Muscle of leg (tissue), 3 donors: ENCODE measurements at regions not wholly inside any gene's neighbourhood (a gene's known extent, or its start where the extent isn't known, plus 50 kb on each side); places are given as distances from the start of the nearest gene placed in this dataset.
"Not testable (repeated sequence)": the region's sequence is repeated elsewhere in the genome, so short reads cannot be mapped to it uniquely, and the experiment has no call there.

ENCODE experiments used
- DNase-seq: peaks from one replicate; pipeline ENCODE4 v3.0.0; 2013
- H3K27ac ChIP-seq: one replicate; pipeline ENCODE4 v1.5.1; 2013; ENCODE audit warnings: mild to moderate bottlenecking, low read length, control low read depth
- H3K27me3 ChIP-seq: one replicate; pipeline ENCODE4 v1.6.1; 2013; ENCODE audit warnings: low read length; ENCODE audit not compliant: control insufficient read depth, insufficient read depth
- H3K36me3 ChIP-seq: one replicate; pipeline ENCODE4 v1.6.1; 2013; ENCODE audit warnings: low read length; ENCODE audit not compliant: control insufficient read depth, insufficient read depth
- H3K4me1 ChIP-seq: one replicate; pipeline ENCODE4 v1.6.1; 2013; ENCODE audit warnings: low read length; ENCODE audit not compliant: control insufficient read depth, insufficient read depth
- H3K4me3 ChIP-seq: one replicate; pipeline ENCODE4 v1.5.1; 2013; ENCODE audit warnings: low read length, control low read depth
- H3K9me3 ChIP-seq: replicated peaks from 2 replicates; pipeline ENCODE4 v1.6.1; 2013; ENCODE audit warnings: low read depth, low read length; ENCODE audit not compliant: control insufficient read depth
- WGBS: methylation state at CpG from one replicate; pipeline ENCODE4 v1.1.5; 2013; ENCODE audit warnings: missing lambda C conversion rate; ENCODE audit not compliant: insufficient coverage; 5-methylcytosine and 5-hydroxymethylcytosine counted together

DNA sequence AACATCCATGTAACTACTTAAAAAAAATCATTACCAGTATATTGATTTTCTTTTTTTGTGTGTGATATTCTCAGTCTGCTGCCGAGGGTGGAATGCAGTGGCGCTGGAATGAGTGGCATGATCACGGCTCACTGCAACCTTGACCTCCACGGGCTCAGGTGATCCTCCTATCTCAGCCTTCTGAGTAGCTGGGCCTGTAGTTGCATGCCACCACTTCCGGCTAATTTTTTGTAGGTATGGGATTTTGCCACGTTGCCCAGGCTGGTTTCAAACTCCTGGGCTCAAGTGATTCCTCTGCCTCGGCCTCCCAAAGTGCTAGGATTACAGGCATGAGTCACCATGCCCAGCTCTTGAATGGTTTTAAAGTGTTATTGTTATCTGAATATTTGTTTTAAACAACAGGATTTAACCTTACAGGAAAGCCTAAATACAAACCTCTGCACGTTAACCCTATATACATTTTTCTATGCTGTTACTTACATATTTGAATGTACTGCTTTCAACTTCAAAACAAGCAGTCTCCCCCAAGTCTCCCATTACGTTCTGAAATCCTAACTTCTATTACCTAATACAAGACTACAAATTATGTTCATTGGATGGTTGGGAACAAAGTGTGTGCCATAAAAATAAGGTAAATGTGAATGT is 61.7 kb downstream of the KPNA2 start:
- WGBS, result no CpG with 5 or more reads among the region's 9 CpGs
- Histone ChIP-seq H3K4me1 (peaks cover 5% of the 10 kb centered on the region), H3K27ac (no peak overlapping the region), H3K4me3 (no peak overlapping the region), H3K9me3 (no peaks in the 10 kb centered on the region), H3K27me3 (no peaks in the 10 kb centered on the region), H3K36me3 (no peaks in the 10 kb centered on the region)
- no peak for DNase-seq

DNA sequence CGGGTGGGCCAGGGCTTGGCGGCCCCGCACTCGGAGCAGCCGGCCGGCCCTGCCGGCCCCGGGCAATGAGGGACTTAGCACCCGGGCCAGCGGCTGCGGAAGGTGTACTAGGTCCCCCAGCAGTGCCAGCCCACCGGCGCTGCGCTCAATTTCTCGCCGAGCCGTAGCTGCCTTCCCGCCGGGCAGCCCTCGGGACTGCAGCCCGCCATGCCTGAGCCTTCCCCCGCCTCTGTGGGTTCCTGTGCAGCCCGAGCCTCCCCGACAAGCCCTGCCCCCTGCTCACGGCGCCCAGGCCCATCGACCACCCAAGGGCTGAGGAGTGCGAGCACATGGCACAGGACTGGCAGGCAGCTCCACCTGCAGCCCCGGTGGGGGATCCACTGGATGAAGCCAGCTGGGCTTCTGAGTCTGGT is 63.8 kb downstream of the KPNA2 start:
- H3K27me3 ChIP-seq, DNase-seq, H3K4me1 ChIP-seq, H3K36me3 ChIP-seq, H3K27ac ChIP-seq, H3K9me3 ChIP-seq, H3K4me3 ChIP-seq: not testable (repeated sequence)
- 97% methylated on average over 29 of the region's 29 CpGs for WGBS

DNA sequence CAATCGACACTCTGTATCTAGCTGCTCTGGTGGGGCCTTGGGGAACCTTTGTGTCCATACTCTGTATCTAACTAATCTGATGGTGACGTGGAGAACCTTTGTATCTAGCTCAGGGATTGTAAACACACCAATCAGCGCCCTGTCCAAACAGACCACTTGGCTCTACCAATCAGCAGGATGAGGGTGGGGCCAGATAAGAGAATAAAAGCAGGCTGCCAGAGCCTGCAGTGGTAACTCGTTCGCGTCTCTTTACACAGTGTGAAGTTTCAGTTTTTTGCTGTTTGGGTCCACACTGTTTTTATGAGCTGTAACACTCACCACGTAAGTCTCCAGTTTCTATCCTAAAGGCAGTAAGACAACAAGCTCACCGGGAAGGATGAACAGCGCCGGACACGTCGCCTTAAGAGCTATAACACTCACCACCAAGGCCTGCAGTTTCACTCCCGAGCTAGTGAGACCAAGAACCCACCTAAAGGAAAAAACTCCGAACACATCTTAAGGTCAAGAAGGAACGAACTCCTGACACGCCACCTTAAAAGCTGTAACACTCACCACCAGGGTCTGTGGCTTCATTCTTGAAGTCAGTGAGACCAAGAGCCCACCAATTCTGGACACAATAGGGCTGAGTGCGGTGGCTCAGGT is 64.6 kb downstream of the KPNA2 start:
- 85% methylated on average over 6 of the region's 17 CpGs for WGBS
- H3K4me3 ChIP-seq, result no peak overlapping the region
- H3K9me3 ChIP-seq, result no peaks in the 10 kb centered on the region
- peaks cover 6% of the 10 kb centered on the region for H3K4me1 ChIP-seq
- DNase-seq, result no peak
- no peaks in the 10 kb centered on the region for H3K27me3 ChIP-seq
- no peak overlapping the region for H3K27ac ChIP-seq
- no peaks in the 10 kb centered on the region for H3K36me3 ChIP-seq

DNA sequence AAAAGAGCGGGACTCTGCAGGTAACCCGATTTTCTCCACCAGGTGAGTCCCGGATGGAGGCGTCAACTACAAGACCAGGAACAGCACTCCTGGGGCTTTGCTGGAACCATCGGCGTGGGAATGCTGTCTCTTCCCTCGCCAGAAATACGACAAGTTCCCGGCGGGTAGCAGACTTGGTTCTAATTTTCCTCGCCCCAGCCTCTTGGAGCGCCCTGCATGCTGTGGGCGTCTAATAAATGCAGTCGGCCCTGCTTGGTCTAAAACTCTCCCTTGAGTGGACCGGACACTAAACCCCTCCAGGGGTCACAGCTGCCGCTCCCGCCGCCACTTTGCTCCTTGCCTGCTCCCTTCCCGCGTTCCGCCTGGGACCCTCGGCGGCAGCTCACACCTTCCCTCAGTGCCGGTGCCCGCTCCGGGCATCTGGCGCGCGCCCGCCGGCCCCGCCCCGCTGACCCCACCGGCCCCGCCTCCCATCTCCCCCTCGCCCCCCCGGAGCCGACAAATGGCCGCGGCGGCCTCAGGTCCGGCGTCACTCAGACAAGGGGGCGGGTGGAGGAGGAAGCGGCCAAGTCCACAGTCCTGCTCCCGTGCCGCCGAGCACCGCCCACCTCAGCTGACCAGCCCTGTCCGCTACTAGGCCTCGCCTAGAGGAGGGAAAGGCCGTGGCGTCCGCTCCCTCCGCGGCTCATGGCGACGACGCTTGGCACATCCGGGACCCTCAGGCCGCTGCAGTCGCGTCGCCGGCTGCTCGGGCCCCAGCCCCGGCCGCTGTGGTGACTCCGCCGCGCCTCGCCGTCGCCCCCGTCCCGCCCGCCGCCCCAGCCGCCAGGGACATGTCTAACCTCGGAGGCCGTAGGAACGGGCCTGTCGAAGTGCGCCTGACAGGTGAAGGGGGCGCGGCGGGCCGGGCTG is 65.8 kb downstream of the KPNA2 start:
- Histone ChIP-seq H3K27ac (peak overlapping the region; percentile 84), H3K4me3 (peak overlapping the region; percentile 89), H3K9me3 (no peaks in the 10 kb centered on the region), H3K36me3 (no peaks in the 10 kb centered on the region), H3K27me3 (no peaks in the 10 kb centered on the region), H3K4me1 (peaks cover 6% of the 10 kb centered on the region)
- peak; percentile 94 for DNase-seq
- WGBS, result 2% methylated on average over 70 of the region's 88 CpGs

DNA sequence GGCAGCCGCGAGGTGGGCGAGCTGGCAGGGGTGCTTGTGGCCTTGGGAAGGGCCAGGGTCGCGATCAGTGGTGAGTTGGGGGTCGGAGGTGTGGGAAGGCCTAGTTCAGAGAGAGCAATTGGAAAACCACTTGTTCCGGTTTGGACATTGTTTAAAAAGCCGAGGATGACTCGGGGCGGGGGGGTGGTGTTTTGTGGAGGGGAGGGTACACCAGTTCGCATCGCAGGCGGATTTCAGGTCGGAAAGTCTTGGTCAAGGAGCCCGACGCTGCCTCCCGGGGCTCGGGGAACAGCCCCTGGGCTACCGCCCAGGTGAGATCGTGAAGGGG is 66.4 kb downstream of the KPNA2 start:
- WGBS, result 0% methylated on average over 8 of the region's 20 CpGs
- DNase-seq, result no peak
- Histone ChIP-seq H3K4me3 (peak overlapping the region; percentile 89), H3K27me3 (no peaks in the 10 kb centered on the region), H3K36me3 (no peaks in the 10 kb centered on the region), H3K9me3 (no peaks in the 10 kb centered on the region), H3K4me1 (peaks cover 6% of the 10 kb centered on the region), H3K27ac (peak overlapping the region; percentile 84)

DNA sequence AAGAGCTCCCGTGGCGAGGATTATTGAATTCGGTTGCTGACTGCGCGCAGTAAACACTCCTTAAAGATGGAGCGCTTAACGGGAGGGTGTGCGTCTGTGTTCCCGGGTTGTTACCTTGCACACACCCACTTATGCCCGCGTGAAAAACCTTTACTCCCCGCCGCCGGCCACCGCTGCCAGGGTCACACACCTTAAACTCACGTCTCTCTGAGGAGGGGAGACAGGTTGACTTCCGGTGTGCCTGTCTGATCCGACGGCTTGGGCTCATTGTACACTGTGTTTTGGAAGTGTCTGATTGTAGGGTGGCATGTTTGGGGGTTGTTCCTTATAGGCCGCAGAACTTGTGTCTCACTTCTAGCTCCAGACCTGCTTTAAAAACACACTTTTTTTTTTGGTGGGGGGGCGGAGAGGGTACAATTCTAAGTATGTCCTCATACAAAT is 66.8 kb downstream of the KPNA2 start:
- Histone ChIP-seq H3K36me3 (no peaks in the 10 kb centered on the region), H3K9me3 (no peaks in the 10 kb centered on the region), H3K4me1 (peaks cover 6% of the 10 kb centered on the region), H3K27ac (peak overlapping the region; percentile 84), H3K4me3 (peak overlapping the region; percentile 89), H3K27me3 (no peaks in the 10 kb centered on the region)
- no CpG with 5 or more reads among the region's 21 CpGs for WGBS
- peak; percentile 28 for DNase-seq

DNA sequence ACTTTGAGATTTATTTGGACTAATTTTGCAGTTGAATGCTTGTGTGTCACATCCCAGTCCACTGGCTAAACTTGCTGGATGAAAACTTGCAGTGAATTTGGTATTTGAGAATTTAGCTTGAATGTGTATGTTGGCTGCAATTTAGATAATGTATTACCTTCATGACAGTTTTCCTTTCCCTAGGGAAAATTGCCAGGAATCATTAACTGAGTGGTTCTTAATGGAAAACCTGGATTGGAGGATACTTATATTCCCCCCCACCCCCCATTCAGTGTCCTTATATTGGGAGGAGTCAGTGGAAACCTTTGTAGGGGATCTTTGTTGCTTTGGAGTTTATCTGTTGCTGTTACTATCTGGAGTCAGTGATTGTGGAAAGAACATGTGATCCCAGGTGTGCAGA is 67.6 kb downstream of the KPNA2 start:
- H3K36me3 ChIP-seq, result no peaks in the 10 kb centered on the region
- no peak overlapping the region for H3K4me3 ChIP-seq
- DNase-seq, result peak; percentile 12
- no peak overlapping the region for H3K27ac ChIP-seq
- H3K4me1 ChIP-seq, result peaks cover 6% of the 10 kb centered on the region
- H3K9me3 ChIP-seq, result no peaks in the 10 kb centered on the region
- no peaks in the 10 kb centered on the region for H3K27me3 ChIP-seq

DNA sequence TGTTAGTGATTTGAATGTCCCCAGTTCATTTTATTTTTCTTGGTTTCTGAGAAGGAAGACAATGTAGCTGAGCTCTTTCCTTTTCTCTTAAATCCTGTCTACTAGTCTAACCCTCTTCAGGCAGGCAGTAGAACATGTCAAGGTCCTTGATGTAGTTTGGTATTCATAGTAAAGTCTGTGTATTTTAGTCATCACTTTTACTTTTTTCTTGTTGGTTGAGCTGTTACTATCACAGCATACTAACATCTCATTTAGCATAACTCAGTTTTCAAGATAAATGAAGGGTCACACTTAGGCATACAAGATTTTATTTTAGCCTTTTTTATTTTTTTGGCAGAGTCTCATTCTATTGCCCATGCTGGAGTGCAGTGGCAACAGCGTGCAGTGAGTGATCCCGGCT is 70.5 kb downstream of the KPNA2 start:
- H3K27me3 ChIP-seq, result no peaks in the 10 kb centered on the region
- no peak for DNase-seq
- H3K9me3 ChIP-seq, result peaks cover 4% of the 10 kb centered on the region
- H3K4me3 ChIP-seq, result no peak overlapping the region
- H3K36me3 ChIP-seq, result peaks cover 3% of the 10 kb centered on the region
- no peak overlapping the region for H3K27ac ChIP-seq
- WGBS, result 100% methylated on average over 2 of the region's 2 CpGs
- peaks cover 3% of the 10 kb centered on the region for H3K4me1 ChIP-seq

DNA sequence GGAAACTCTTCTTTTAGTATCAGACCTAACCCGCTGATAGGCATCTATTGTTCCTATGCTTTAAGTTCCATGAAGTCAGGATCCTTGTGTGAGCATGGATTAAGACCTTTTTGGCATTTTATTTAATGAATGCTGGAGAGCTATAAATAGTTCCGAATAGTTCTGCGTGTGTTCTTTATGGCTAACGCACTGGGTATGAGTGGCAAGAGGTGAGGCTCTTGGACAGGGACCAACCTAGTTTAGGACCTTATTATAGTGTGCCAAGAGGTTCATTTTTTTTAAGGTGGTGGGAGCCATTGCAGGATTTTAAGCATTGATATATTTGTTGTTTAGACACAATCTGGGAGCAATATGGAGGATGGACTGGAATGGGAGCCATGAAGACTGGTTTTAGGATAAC is 71.8 kb downstream of the KPNA2 start:
- no peak for DNase-seq
- no peaks in the 10 kb centered on the region for H3K27me3 ChIP-seq
- no peak overlapping the region for H3K27ac ChIP-seq
- H3K4me3 ChIP-seq, result no peak overlapping the region
- peaks cover under 1% of the 10 kb centered on the region for H3K4me1 ChIP-seq
- peaks cover 3% of the 10 kb centered on the region for H3K36me3 ChIP-seq
- 94% methylated on average over 3 of the region's 4 CpGs for WGBS
- H3K9me3 ChIP-seq, result peaks cover 4% of the 10 kb centered on the region

DNA sequence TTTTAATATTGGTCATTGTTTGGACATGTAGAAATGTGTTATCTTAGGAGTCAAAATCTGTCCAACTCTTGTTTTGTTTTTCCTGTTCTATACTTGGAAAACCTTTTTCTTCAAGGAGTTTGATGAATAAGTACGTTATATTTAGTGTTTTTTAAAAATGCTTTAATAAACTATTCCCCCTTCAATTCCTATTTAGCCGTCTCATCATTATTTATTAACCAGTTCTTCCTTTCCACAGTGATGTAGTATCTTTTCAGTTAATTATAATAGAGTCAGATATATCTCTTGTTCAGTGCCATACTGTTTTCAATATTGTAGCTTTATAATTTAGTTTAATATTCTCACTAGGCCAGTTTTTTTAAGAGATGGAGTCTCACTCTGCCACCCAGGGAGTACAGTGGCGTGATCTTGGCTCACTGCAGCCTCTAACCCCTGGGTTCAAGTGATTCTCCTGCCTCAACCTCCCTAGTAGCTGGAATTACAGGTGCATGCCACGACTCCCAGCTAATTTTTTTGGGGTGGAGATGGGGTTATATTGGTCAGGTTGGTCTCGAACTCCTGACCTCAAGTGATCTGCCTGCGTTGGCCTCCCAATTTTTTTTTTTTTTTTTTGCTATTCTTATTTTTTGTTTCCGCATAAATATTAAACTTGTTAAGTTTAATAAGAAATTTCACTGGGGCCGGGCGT is 72.9 kb downstream of the KPNA2 start:
- Histone ChIP-seq H3K4me1 (no peaks in the 10 kb centered on the region), H3K4me3 (no peak overlapping the region), H3K27me3 (no peaks in the 10 kb centered on the region), H3K36me3 (peaks cover 3% of the 10 kb centered on the region), H3K27ac (no peak overlapping the region), H3K9me3 (peaks cover 4% of the 10 kb centered on the region)
- WGBS, result no CpG with 5 or more reads among the region's 9 CpGs
- DNase-seq, result no peak
